Neural progenitor cell (in vitro differentiated cells): ENCODE measurements at regions not wholly inside any gene's neighbourhood (a gene's known extent, or its start where the extent isn't known, plus 50 kb on each side); places are given as distances from the start of the nearest gene placed in this dataset.

ENCODE experiments used
- DNase-seq: peaks from one replicate; pipeline ENCODE4 v3.0.0-alpha.2; 2016; ENCODE audit warnings: low spot score
- H2AFZ ChIP-seq: fragments of 200-600 bp; sonication (generic); replicated peaks from 2 replicates; pipeline ENCODE4 v1.6.1; 2016; ENCODE audit warnings: antibody characterized with exemption
- H3F3A ChIP-seq: fragments of 200-600 bp; sonication (generic); 2 replicates; pipeline ENCODE4 v1.6.1; 2016; ENCODE audit warnings: antibody characterized with exemption, low read depth
- H3K27ac ChIP-seq: fragments of 200-600 bp; sonication (generic); 2 replicates; pipeline ENCODE4 v1.5.1; 2016; ENCODE audit warnings: mild to moderate bottlenecking
- H3K27me3 ChIP-seq: fragments of 200-600 bp; sonication (generic); 2 replicates; pipeline ENCODE4 v1.6.1; 2016; ENCODE audit warnings: mild to moderate bottlenecking, moderate library complexity
- H3K36me3 ChIP-seq: fragments of 200-600 bp; sonication (generic); 2 replicates; pipeline ENCODE4 v1.5.1; 2016
- H3K4me1 ChIP-seq: fragments of 200-600 bp; sonication (generic); 2 replicates; pipeline ENCODE4 v1.6.1; 2016; ENCODE audit warnings: mixed run types
- H3K4me2 ChIP-seq: fragments of 200-600 bp; sonication (generic); 2 replicates; pipeline ENCODE4 v1.6.1; 2016
- H3K4me3 ChIP-seq: fragments of 200-600 bp; sonication (generic); 2 replicates; pipeline ENCODE4 v1.5.1; 2016
- H3K79me2 ChIP-seq: fragments of 200-600 bp; sonication (generic); 2 replicates; pipeline ENCODE4 v1.6.1; 2016; ENCODE audit warnings: low read depth
- H3K9ac ChIP-seq: fragments of 200-600 bp; sonication (generic); 2 replicates; pipeline ENCODE4 v1.6.1; 2016
- H3K9me3 ChIP-seq: fragments of 200-600 bp; sonication (generic); 2 replicates; pipeline ENCODE4 v1.5.1; 2016; ENCODE audit warnings: low read depth
- H4K20me1 ChIP-seq: fragments of 200-600 bp; sonication (generic); 2 replicates; pipeline ENCODE4 v1.6.1; 2016; ENCODE audit warnings: low read depth
- H3K27ac Mint-ChIP-seq: 3 replicates; pipeline ENCODE4 v1.8.0; 2021; ENCODE audit warnings: mixed read lengths
- H3K27me3 Mint-ChIP-seq: 2 replicates; pipeline ENCODE4 v1.8.0; 2022; ENCODE audit warnings: low read depth, mild to moderate bottlenecking, inconsistent platforms, moderate library complexity, mixed read lengths; ENCODE audit not compliant: insufficient read depth
- H3K36me3 Mint-ChIP-seq: 3 replicates; pipeline ENCODE4 v1.8.0; 2021; ENCODE audit warnings: mixed read lengths
- H3K4me1 Mint-ChIP-seq: 3 replicates; pipeline ENCODE4 v1.8.0; 2021; ENCODE audit warnings: mixed read lengths
- H3K4me3 Mint-ChIP-seq: 3 replicates; pipeline ENCODE4 v1.8.0; 2021; ENCODE audit warnings: mild to moderate bottlenecking, moderate library complexity, mixed read lengths
- H3K9me3 Mint-ChIP-seq: 3 replicates; pipeline ENCODE4 v1.8.0; 2020; ENCODE audit warnings: mixed read lengths
- EZH2 ChIP-seq: fragments of 200-600 bp; sonication (generic); IDR thresholded peaks from 2 replicates; pipeline ENCODE4 v1.6.1; 2017; ENCODE audit warnings: antibody characterized with exemption, mild to moderate bottlenecking, moderate library complexity
- EZH2phosphoT487 ChIP-seq: fragments of 200-600 bp; sonication (generic); IDR thresholded peaks from 2 replicates; pipeline ENCODE4 v1.6.1; 2017; ENCODE audit warnings: antibody characterized with exemption
- TF ChIP-seq, protein P1 (sequence below): fragments of 200-600 bp; sonication (generic); IDR thresholded peaks from 2 replicates; pipeline ENCODE4 v1.5.1; 2017; ENCODE audit warnings: antibody characterized with exemption, mild to moderate bottlenecking

GRCh38 chr20:58135441-58136148 lies 92.9 kb downstream of the ANKRD60 start:
- Mint-ChIP-seq H3K27me3 (peaks cover 15% of the 10 kb centered on the region), H3K9me3 (no peaks in the 10 kb centered on the region), H3K4me3 (no peak overlapping the region), H3K36me3 (no peaks in the 10 kb centered on the region), H3K27ac (no peak overlapping the region), H3K4me1 (peaks cover 44% of the 10 kb centered on the region)
- no peak overlapping the region for H2AFZ ChIP-seq
- H3K9ac ChIP-seq, result no peak overlapping the region
- TF ChIP-seq EZH2 (no peak), EZH2phosphoT487 (no peak)
- TF ChIP-seq, protein P1, sequence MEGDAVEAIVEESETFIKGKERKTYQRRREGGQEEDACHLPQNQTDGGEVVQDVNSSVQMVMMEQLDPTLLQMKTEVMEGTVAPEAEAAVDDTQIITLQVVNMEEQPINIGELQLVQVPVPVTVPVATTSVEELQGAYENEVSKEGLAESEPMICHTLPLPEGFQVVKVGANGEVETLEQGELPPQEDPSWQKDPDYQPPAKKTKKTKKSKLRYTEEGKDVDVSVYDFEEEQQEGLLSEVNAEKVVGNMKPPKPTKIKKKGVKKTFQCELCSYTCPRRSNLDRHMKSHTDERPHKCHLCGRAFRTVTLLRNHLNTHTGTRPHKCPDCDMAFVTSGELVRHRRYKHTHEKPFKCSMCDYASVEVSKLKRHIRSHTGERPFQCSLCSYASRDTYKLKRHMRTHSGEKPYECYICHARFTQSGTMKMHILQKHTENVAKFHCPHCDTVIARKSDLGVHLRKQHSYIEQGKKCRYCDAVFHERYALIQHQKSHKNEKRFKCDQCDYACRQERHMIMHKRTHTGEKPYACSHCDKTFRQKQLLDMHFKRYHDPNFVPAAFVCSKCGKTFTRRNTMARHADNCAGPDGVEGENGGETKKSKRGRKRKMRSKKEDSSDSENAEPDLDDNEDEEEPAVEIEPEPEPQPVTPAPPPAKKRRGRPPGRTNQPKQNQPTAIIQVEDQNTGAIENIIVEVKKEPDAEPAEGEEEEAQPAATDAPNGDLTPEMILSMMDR, result no peak
- no peak overlapping the region for H3K4me2 ChIP-seq
- no peaks in the 10 kb centered on the region for H3K36me3 ChIP-seq
- no peaks in the 10 kb centered on the region for H3K9me3 ChIP-seq
- no peak overlapping the region for H3K4me3 ChIP-seq
- H4K20me1 ChIP-seq, result no peaks in the 10 kb centered on the region
- H3K27me3 ChIP-seq, result peaks cover 14% of the 10 kb centered on the region
- peaks cover 10% of the 10 kb centered on the region for H3F3A ChIP-seq
- no peak overlapping the region for H3K27ac ChIP-seq
- no peaks in the 10 kb centered on the region for H3K79me2 ChIP-seq
- DNase-seq, result no peak
- H3K4me1 ChIP-seq, result peaks cover 13% of the 10 kb centered on the region

DNA sequence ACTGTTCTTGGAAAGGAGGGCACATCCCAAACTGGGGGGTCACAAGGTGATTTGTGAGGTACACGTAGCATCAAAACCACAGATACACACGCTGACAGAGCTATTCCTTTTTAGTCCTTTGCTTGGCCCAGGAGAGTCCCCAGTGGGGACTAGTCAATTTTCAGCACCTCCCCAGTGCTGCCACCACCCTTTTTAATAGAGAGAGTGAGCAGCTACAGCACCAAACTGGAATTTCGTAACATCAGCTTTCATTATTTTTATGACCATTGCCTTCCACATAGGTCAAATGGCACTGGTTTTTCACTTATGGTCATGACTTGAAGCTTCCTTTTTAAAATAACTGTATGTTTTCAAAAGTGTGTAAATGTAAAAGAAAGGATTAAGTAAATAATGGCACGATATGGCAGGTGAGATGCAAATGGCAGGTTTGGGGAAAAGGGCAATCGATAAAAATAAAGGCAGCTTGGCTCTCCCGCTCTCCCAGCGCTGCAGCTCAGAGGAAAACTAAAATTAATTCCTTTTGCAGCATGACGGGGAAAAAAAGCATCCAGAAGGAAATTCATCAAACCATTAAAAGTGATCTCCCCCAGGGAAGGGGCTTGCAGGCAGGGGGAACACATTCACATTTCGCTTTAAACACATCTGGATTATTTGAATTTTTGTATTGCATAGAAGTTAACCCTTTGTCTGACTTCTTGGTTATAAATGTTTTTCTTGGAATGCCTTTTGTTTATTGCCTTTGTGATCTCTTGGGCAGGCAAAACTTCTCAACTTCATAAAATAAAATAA lies 95.2 kb downstream of the ANKRD60 start:
- Histone ChIP-seq H4K20me1 (no peaks in the 10 kb centered on the region), H3K4me1 (peaks cover 22% of the 10 kb centered on the region), H3K79me2 (no peaks in the 10 kb centered on the region), H3K9ac (no peak overlapping the region), H2AFZ (no peak overlapping the region), H3F3A (peaks cover 14% of the 10 kb centered on the region), H3K4me2 (no peak overlapping the region), H3K27me3 (peaks cover 14% of the 10 kb centered on the region), H3K9me3 (no peaks in the 10 kb centered on the region), H3K36me3 (no peaks in the 10 kb centered on the region), H3K4me3 (no peak overlapping the region), H3K27ac (no peak overlapping the region)
- Mint-ChIP-seq H3K27me3 (peaks cover 13% of the 10 kb centered on the region), H3K27ac (no peak overlapping the region), H3K36me3 (no peaks in the 10 kb centered on the region), H3K4me1 (peaks cover 63% of the 10 kb centered on the region), H3K9me3 (no peaks in the 10 kb centered on the region), H3K4me3 (no peak overlapping the region)
- DNase-seq, result no peak
- no peak for TF ChIP-seq EZH2phosphoT487
- no peak for TF ChIP-seq EZH2
- TF ChIP-seq, protein P1, result no peak

DNA sequence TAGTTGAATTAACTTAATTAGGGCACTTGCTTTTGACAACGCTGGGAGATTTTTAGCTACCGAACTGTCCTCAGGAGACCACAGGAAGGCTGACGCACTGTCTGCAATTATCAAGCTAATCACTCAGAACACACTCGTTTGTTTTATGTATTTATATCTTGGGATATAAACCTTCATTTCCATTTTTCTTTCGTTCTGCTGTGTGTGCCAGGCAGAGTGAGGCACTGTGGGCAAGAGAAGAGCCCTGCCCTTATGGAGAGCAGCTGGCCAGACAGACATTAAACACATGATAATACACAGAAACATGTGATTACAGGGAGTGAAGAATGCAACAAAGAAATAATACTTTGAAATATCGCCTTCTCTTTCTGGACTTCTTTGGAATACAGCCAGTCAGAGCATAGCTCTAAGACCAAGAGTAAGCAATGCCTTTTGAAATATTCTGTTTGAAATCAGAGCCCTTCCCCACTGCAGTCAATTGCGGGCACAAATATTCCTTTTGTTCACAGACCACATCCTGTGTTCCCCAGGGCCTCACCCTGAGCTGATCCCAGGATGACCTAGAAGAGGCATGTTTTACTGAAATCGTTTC lies 96.8 kb downstream of the ANKRD60 start:
- Histone ChIP-seq H4K20me1 (no peaks in the 10 kb centered on the region), H3K9ac (no peak overlapping the region), H3F3A (peaks cover 14% of the 10 kb centered on the region), H3K27ac (no peak overlapping the region), H3K36me3 (no peaks in the 10 kb centered on the region), H3K79me2 (no peaks in the 10 kb centered on the region), H3K27me3 (peaks cover 14% of the 10 kb centered on the region), H2AFZ (no peak overlapping the region), H3K9me3 (no peaks in the 10 kb centered on the region), H3K4me1 (peaks cover 22% of the 10 kb centered on the region), H3K4me2 (peak overlapping the region; percentile 51), H3K4me3 (peak overlapping the region; percentile 24)
- Mint-ChIP-seq H3K4me1 (peaks cover 76% of the 10 kb centered on the region), H3K9me3 (peaks cover 6% of the 10 kb centered on the region), H3K27ac (peak overlapping the region; percentile 86), H3K27me3 (peaks cover 14% of the 10 kb centered on the region), H3K4me3 (peak overlapping the region; percentile 69), H3K36me3 (no peaks in the 10 kb centered on the region)
- TF ChIP-seq, protein P1, result no peak
- no peak for TF ChIP-seq EZH2phosphoT487
- TF ChIP-seq EZH2, result no peak
- no peak for DNase-seq
